Vagina (tissue), 2 donors: ENCODE measurements at regions not wholly inside any gene's neighbourhood (a gene's known extent, or its start where the extent isn't known, plus 50 kb on each side); places are given as distances from the start of the nearest gene placed in this dataset.

Experiments used
- CTCF ChIP-seq, 3 experiments: fragments of 450-650 bp in 2 of 3; fragments of 200-600 bp in 1 of 3; sonication (generic) in 1 of 3; IDR thresholded peaks; one replicate each; pipeline ENCODE4 v1.5.1; 2017 to 2019; ENCODE audit warnings: antibody characterized with exemption in 3 of 3, mild to moderate bottlenecking in 2 of 3, moderate library complexity in 2 of 3
- POLR2A ChIP-seq, 2 donors: fragments of 450-650 bp; IDR thresholded peaks; one replicate each; pipeline ENCODE4 v1.6.1; 2017; ENCODE audit warnings: antibody characterized with exemption in 2 of 2, mild to moderate bottlenecking in 2 of 2, moderate library complexity in 2 of 2
- POLR2AphosphoS5 ChIP-seq, 2 donors: sonication (generic); formaldehyde crosslinking; IDR thresholded peaks; one replicate each; pipeline ENCODE4 v1.9.0; 2017; ENCODE audit warnings: antibody characterized with exemption in 2 of 2, mild to moderate bottlenecking in 2 of 2, low read depth in 1 of 2; ENCODE audit not compliant: insufficient read depth in 1 of 2

GRCh38 chr3:28816017-28816416 lies 464.9 kb upstream of the RBMS3 start:
- no peak for TF ChIP-seq POLR2A (IDR thresholded peaks at IDR 0.05)
- TF ChIP-seq CTCF (IDR thresholded peaks at IDR 0.05), result no peak
- TF ChIP-seq POLR2AphosphoS5 (IDR thresholded peaks at IDR 0.05; ENCODE audit: insufficient read depth in 1 of 2, low read depth in 1 of 2), result no peak
